OCI-LY1 (cell line): ENCODE measurements at regions not wholly inside any gene's neighbourhood (a gene's known extent, or its start where the extent isn't known, plus 50 kb on each side); places are given as distances from the start of the nearest gene placed in this dataset.

Source experiments
- H2AFZ ChIP-seq: fragments of 200-600 bp; sonication (generic), shearing (Covaris generic); 2 replicates; pipeline ENCODE4 v1.6.0; 2014; ENCODE audit warnings: antibody characterized with exemption, mild to moderate bottlenecking, low read length
- H3F3A ChIP-seq: fragments of 200-600 bp; sonication (generic), shearing (Covaris generic); 2 replicates; pipeline ENCODE4 v1.6.0; 2014; ENCODE audit warnings: mild to moderate bottlenecking, antibody characterized with exemption, low read length, moderate library complexity; ENCODE audit not compliant: insufficient read depth
- H3K27ac ChIP-seq: fragments of 200-600 bp; sonication (generic); 2 replicates; pipeline ENCODE4 v1.5.1; 2014; ENCODE audit warnings: low read length, mixed run types, mild to moderate bottlenecking, low read depth; ENCODE audit not compliant: poor library complexity, severe bottlenecking
- H3K27me3 ChIP-seq: fragments of 200-600 bp; sonication (generic); 2 replicates; pipeline ENCODE4 v1.6.0; 2014; ENCODE audit warnings: antibody characterized with exemption, mild to moderate bottlenecking, low read length, moderate library complexity; ENCODE audit not compliant: insufficient read depth
- H3K36me3 ChIP-seq: fragments of 200-600 bp; sonication (generic); 2 replicates; pipeline ENCODE4 v1.6.1; 2014; ENCODE audit warnings: mild to moderate bottlenecking, antibody characterized with exemption, low read length, moderate library complexity, mixed read lengths; ENCODE audit not compliant: insufficient read depth
- H3K4me1 ChIP-seq: fragments of 200-600 bp; sonication (generic); 2 replicates; pipeline ENCODE4 v1.5.1; 2014; ENCODE audit warnings: mild to moderate bottlenecking, low read length, moderate library complexity; ENCODE audit not compliant: insufficient read depth, severe bottlenecking
- H3K4me2 ChIP-seq: fragments of 200-600 bp; sonication (generic), shearing (Covaris generic); 2 replicates; pipeline ENCODE4 v1.6.1; 2014; ENCODE audit warnings: low read length
- H3K4me3 ChIP-seq: fragments of 200-600 bp; sonication (generic); 2 replicates; pipeline ENCODE4 v1.5.1; 2014; ENCODE audit warnings: low read length, low read depth, mild to moderate bottlenecking, mixed read lengths; ENCODE audit not compliant: poor library complexity, severe bottlenecking
- H3K79me2 ChIP-seq: fragments of 200-600 bp; shearing (Covaris generic); 2 replicates; pipeline ENCODE4 v1.6.1; 2016; ENCODE audit warnings: mixed run types, low read length, mixed read lengths; ENCODE audit not compliant: insufficient read depth
- H3K9ac ChIP-seq: fragments of 200-600 bp; sonication (generic), shearing (Covaris generic); 2 replicates; pipeline ENCODE4 v1.6.1; 2014; ENCODE audit warnings: mild to moderate bottlenecking, low read length, mixed read lengths
- H3K9me2 ChIP-seq: fragments of 200-600 bp; sonication (generic), shearing (Covaris generic); 2 replicates; pipeline ENCODE4 v1.6.1; 2014; ENCODE audit warnings: low read depth, mild to moderate bottlenecking, low read length, mixed read lengths
- H3K9me3 ChIP-seq: fragments of 200-600 bp; shearing (Covaris generic); 2 replicates; pipeline ENCODE4 v1.6.1; 2014; ENCODE audit warnings: low read length, mixed read lengths
- H4K20me1 ChIP-seq: fragments of 200-600 bp; sonication (generic), shearing (Covaris generic); 2 replicates; pipeline ENCODE4 v1.6.0; 2016; ENCODE audit warnings: mild to moderate bottlenecking, low read length; ENCODE audit not compliant: insufficient read depth
- CTCF ChIP-seq: fragments of 200-600 bp; sonication (generic), shearing (Covaris generic); IDR thresholded peaks from 2 replicates; pipeline ENCODE4 v1.5.1; 2017; ENCODE audit warnings: mild to moderate bottlenecking, antibody characterized with exemption, low read length, moderate library complexity, mixed read lengths
- EZH2 ChIP-seq: fragments of 200-600 bp; sonication (generic), shearing (Covaris generic); IDR thresholded peaks from 2 replicates; pipeline ENCODE4 v1.8.0; 2017; ENCODE audit warnings: borderline replicate concordance, mixed run types, mild to moderate bottlenecking, antibody characterized with exemption, low read length, moderate library complexity, mixed read lengths

DNA sequence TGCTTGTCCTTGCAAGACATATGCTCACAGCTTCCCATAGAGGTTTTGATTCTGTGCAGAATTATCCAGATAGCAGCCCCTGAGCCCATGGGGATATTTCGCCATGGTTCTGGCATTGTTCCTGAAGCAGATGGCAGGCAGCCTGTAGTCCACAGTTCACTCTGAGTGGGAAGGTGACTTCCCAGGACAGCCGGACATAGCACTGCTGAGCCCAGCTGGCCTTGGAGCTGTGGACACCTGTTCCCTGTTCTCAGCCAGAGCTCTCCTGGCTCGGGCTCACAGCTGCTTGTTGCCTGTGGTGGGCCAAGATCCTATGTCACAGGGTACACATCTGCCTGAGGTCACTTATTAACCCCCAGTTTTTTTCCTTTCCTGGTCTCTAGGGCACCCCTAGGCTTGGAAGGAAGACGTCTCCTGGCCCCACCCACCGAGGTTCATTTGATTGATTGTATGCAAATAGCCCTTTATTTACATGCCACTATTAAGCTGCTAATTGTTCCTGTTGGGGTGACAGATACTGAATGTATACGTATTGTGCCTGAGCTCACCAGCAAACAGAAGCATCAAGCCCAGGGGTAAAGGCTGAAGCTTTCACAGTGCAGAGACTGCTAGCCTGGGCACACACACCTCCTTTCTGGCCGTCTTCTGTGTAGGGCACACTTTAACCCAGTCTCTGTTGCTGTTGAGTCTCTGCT, 96.6 kb upstream of the DMRT1 start:
- no peaks in the 10 kb centered on the region for H3F3A ChIP-seq
- no peak overlapping the region for H3K27ac ChIP-seq
- no peaks in the 10 kb centered on the region for H3K79me2 ChIP-seq
- H2AFZ ChIP-seq: no peak overlapping the region
- TF ChIP-seq CTCF: no peak
- TF ChIP-seq EZH2: no peak
- H3K27me3 ChIP-seq: no peaks in the 10 kb centered on the region
- no peaks in the 10 kb centered on the region for H3K9me2 ChIP-seq
- no peaks in the 10 kb centered on the region for H3K9me3 ChIP-seq
- peaks cover 8% of the 10 kb centered on the region for H3K4me1 ChIP-seq
- H4K20me1 ChIP-seq: no peaks in the 10 kb centered on the region
- peaks cover 37% of the 10 kb centered on the region for H3K36me3 ChIP-seq
- H3K9ac ChIP-seq: no peak overlapping the region
- H3K4me3 ChIP-seq: no peak overlapping the region
- H3K4me2 ChIP-seq: no peak overlapping the region

GRCh38 chr9:745761-746380, 95.6 kb upstream of the DMRT1 start:
- Histone ChIP-seq H3K9ac (no peak overlapping the region), H3K4me2 (no peak overlapping the region), H3K27me3 (no peaks in the 10 kb centered on the region), H3K27ac (no peak overlapping the region), H3K36me3 (peaks cover 28% of the 10 kb centered on the region), H3K9me3 (no peaks in the 10 kb centered on the region), H3K9me2 (no peaks in the 10 kb centered on the region), H3K4me1 (peaks cover 18% of the 10 kb centered on the region), H2AFZ (no peak overlapping the region), H3K79me2 (no peaks in the 10 kb centered on the region), H4K20me1 (no peaks in the 10 kb centered on the region), H3F3A (no peaks in the 10 kb centered on the region), H3K4me3 (no peak overlapping the region)
- TF ChIP-seq CTCF: no peak
- no peak for TF ChIP-seq EZH2

GRCh38 chr9:746661-747434, 94.6 kb upstream of the DMRT1 start:
- Histone ChIP-seq H3F3A (no peaks in the 10 kb centered on the region), H3K4me2 (no peak overlapping the region), H3K27ac (no peak overlapping the region), H3K79me2 (no peaks in the 10 kb centered on the region), H2AFZ (no peak overlapping the region), H3K9me2 (no peaks in the 10 kb centered on the region), H3K4me3 (no peak overlapping the region), H4K20me1 (no peaks in the 10 kb centered on the region), H3K9me3 (no peaks in the 10 kb centered on the region), H3K27me3 (no peaks in the 10 kb centered on the region), H3K36me3 (peaks cover 24% of the 10 kb centered on the region; the same call in 1 of the 2 replicates), H3K4me1 (peaks cover 25% of the 10 kb centered on the region), H3K9ac (no peak overlapping the region)
- TF ChIP-seq CTCF: no peak
- no peak for TF ChIP-seq EZH2
